HCT116 (cell line): ENCODE measurements at regions not wholly inside any gene's neighbourhood (a gene's known extent, or its start where the extent isn't known, plus 50 kb on each side); places are given as distances from the start of the nearest gene placed in this dataset.

Source experiments
- ATAC-seq: fragments of 200-7000 bp; cut with Tn5 transposase; 2 replicates; pipeline ENCODE4 v1.9.1; 2020; ENCODE audit warnings: mild to moderate bottlenecking, moderate library complexity
- BruUV-seq: library from RNA; stranded (reverse); fragments of 400-500 nt; replicated peaks from 2 replicates; lab custom pipeline; 2021; lab: Mats Ljungman, UMichigan
- CTCF ChIA-PET: fragments of 300-600 bp; sonication (Branson Sonifier 250); formaldehyde crosslinking; loops from one replicate; lab custom pipeline; 2021; ENCODE audit warnings: antibody characterized with exemption; lab: Charles Lee
- POLR2A ChIA-PET: fragments of 300-600, 350-600 bp; sonication (Branson Sonifier 250); formaldehyde crosslinking; loops from one replicate; lab custom pipeline; 2021; ENCODE audit warnings: antibody characterized with exemption; lab: Charles Lee
- RAD21 ChIA-PET, 2 experiments: fragments of 300-600 bp; sonication (Branson Sonifier 250); formaldehyde crosslinking; loops; one replicate each; lab custom pipeline; 2023; ENCODE audit warnings: low total read pairs in 2 of 2; ENCODE audit not compliant: uncharacterized antibody in 2 of 2, unreplicated experiment in 2 of 2, low non-redundant PET in 1 of 2; lab: Charles Lee
- DNase-seq: peaks from one replicate; pipeline ENCODE4 v3.0.0-alpha.2; 2010; ENCODE audit warnings: low read depth, low spot score
- H2AFZ ChIP-seq: fragments of 200-600 bp; shearing (Covaris generic), sonication (generic); 2 replicates; pipeline ENCODE4 v1.6.1; 2017; ENCODE audit warnings: low read depth, mixed run types, mixed read lengths, antibody characterized with exemption, low read length; ENCODE audit not compliant: poor library complexity, severe bottlenecking
- H3K27ac ChIP-seq: 2 replicates; pipeline ENCODE4 v1.5.1; 2012; ENCODE audit warnings: low read depth, low read length
- H3K27me3 ChIP-seq: fragments of 200-600 bp; sonication (generic); 2 replicates; pipeline ENCODE4 v1.6.1; 2016; ENCODE audit warnings: mixed run types, low read length, mixed read lengths; ENCODE audit not compliant: insufficient read depth
- H3K36me3 ChIP-seq, 2 experiments: fragments of 200-500 bp in 1 of 2; fragments of 200-600 bp in 1 of 2; sonication (Bioruptor generic) in 1 of 2; sonication (generic) in 1 of 2; 2 replicates each; pipeline versions ENCODE4 v1.5.1 to v1.6.1; 2014 to 2016; ENCODE audit warnings: low read length in 2 of 2, inconsistent platforms in 1 of 2, mixed read lengths in 1 of 2, mixed run types in 1 of 2; ENCODE audit not compliant: insufficient read depth in 2 of 2, control insufficient read depth in 1 of 2
- H3K4me1 ChIP-seq, 2 experiments: fragments of 200-600 bp in 1 of 2; sonication (generic) in 1 of 2; 2 replicates each; pipeline versions ENCODE4 v1.5.1 to v1.6.1; 2012 to 2017; ENCODE audit warnings: low read length in 2 of 2, inconsistent platforms in 1 of 2, mild to moderate bottlenecking in 1 of 2, mixed read lengths in 1 of 2, mixed run types in 1 of 2, moderate library complexity in 1 of 2; ENCODE audit not compliant: insufficient read depth in 2 of 2, control insufficient read depth in 1 of 2
- H3K4me2 ChIP-seq: fragments of 200-600 bp; sonication (generic); 2 replicates; pipeline ENCODE4 v1.6.1; 2017; ENCODE audit warnings: mixed run types, low read length, mixed read lengths
- H3K4me3 ChIP-seq, 2 experiments: fragments of 200-600 bp in 1 of 2; sonication (generic) in 1 of 2; replicated peaks in 1 of 2; 2 replicates each; pipeline ENCODE4 v1.5.1; 2011 to 2016; ENCODE audit warnings: low read length in 2 of 2, control low read depth in 1 of 2, low read depth in 1 of 2, mild to moderate bottlenecking in 1 of 2, mixed read lengths in 1 of 2, mixed run types in 1 of 2
- H3K79me2 ChIP-seq: fragments of 200-600 bp; sonication (generic); 2 replicates; pipeline ENCODE4 v1.6.1; 2017; ENCODE audit warnings: mild to moderate bottlenecking, mixed run types, low read length, moderate library complexity, mixed read lengths; ENCODE audit not compliant: insufficient read depth
- H3K9ac ChIP-seq: fragments of 200-600 bp; sonication (generic); 2 replicates; pipeline ENCODE4 v1.6.1; 2016; ENCODE audit warnings: low read length, mixed read lengths
- H3K9me2 ChIP-seq: fragments of 200-600 bp; sonication (generic), shearing (Covaris generic); 2 replicates; pipeline ENCODE4 v1.6.1; 2017; ENCODE audit warnings: mixed run types, mild to moderate bottlenecking, moderate library complexity; ENCODE audit not compliant: insufficient read depth
- H3K9me3 ChIP-seq, 2 experiments: fragments of 200-500 bp in 1 of 2; fragments of 200-600 bp in 1 of 2; sonication (Bioruptor generic) in 1 of 2; sonication (generic) in 1 of 2; 2 replicates each; pipeline ENCODE4 v1.6.1; 2014 to 2017; ENCODE audit warnings: low read length in 2 of 2, mixed read lengths in 2 of 2, inconsistent platforms in 1 of 2, low read depth in 1 of 2, mild to moderate bottlenecking in 1 of 2, mixed run types in 1 of 2, moderate library complexity in 1 of 2; ENCODE audit not compliant: control insufficient read depth in 1 of 2, insufficient read depth in 1 of 2
- H4K20me1 ChIP-seq: fragments of 200-600 bp; sonication (generic), shearing (Covaris generic); 2 replicates; pipeline ENCODE4 v1.6.1; 2017; ENCODE audit warnings: mixed run types, mild to moderate bottlenecking, moderate library complexity; ENCODE audit not compliant: insufficient read depth
- ATF3 ChIP-seq: IDR thresholded peaks from 2 replicates; pipeline ENCODE4 v1.6.1; 2012
- CBX3 ChIP-seq: IDR thresholded peaks from 2 replicates; pipeline ENCODE4 v1.6.1; 2012; ENCODE audit warnings: low read depth
- CEBPB ChIP-seq: IDR thresholded peaks from 2 replicates; pipeline ENCODE4 v1.6.1; 2012; ENCODE audit warnings: low read depth
- CTCF ChIP-seq, 3 experiments: fragments of 200-600 bp in 1 of 3; sonication (generic) in 1 of 3; IDR thresholded peaks in 2 of 3; conservative IDR thresholded peaks in 1 of 3; 2 replicates each; pipeline ENCODE4 v1.5.1; 2012 to 2017; ENCODE audit warnings: low read depth in 2 of 3, low read length in 2 of 3, antibody characterized with exemption in 1 of 3, borderline replicate concordance in 1 of 3, control low read depth in 1 of 3, mild to moderate bottlenecking in 1 of 3, mixed read lengths in 1 of 3, mixed run types in 1 of 3, moderate library complexity in 1 of 3; ENCODE audit not compliant: insufficient read depth in 1 of 3
- EGR1 ChIP-seq: IDR thresholded peaks from 2 replicates; pipeline ENCODE4 v1.6.1; 2012; ENCODE audit warnings: low read depth
- EZH2 ChIP-seq: fragments of 200-600 bp; sonication (generic); IDR thresholded peaks from 2 replicates; pipeline ENCODE4 v1.6.1; 2017; ENCODE audit warnings: antibody characterized with exemption, mixed run types
- EZH2phosphoT487 ChIP-seq: fragments of 200-600 bp; IDR thresholded peaks from 2 replicates; pipeline ENCODE4 v1.6.1; 2018; ENCODE audit warnings: antibody characterized with exemption, borderline replicate concordance
- FOSL1 ChIP-seq: IDR thresholded peaks from 2 replicates; pipeline ENCODE4 v1.6.1; 2012; ENCODE audit warnings: low read depth
- JUND ChIP-seq: IDR thresholded peaks from 2 replicates; pipeline ENCODE4 v1.6.1; 2012
- POLR2A ChIP-seq: IDR thresholded peaks from 2 replicates; pipeline ENCODE4 v1.7.0; 2011; ENCODE audit warnings: borderline replicate concordance; ENCODE audit not compliant: insufficient read depth, insufficient read length; ENCODE audit errors: extremely low read depth
- RAD21 ChIP-seq: IDR thresholded peaks from 2 replicates; pipeline ENCODE4 v1.6.1; 2012; ENCODE audit warnings: low read depth, mild to moderate bottlenecking
- REST ChIP-seq: IDR thresholded peaks from 2 replicates; pipeline ENCODE4 v1.6.1; 2012; ENCODE audit warnings: low read depth
- SIN3A ChIP-seq: IDR thresholded peaks from 2 replicates; pipeline ENCODE4 v1.6.1; 2012; ENCODE audit warnings: low read depth
- SP1 ChIP-seq: IDR thresholded peaks from 2 replicates; pipeline ENCODE4 v1.6.1; 2012; ENCODE audit warnings: low read depth
- SRF ChIP-seq: IDR thresholded peaks from 2 replicates; pipeline ENCODE4 v1.6.1; 2012; ENCODE audit warnings: low read depth
- YY1 ChIP-seq: IDR thresholded peaks from 2 replicates; pipeline ENCODE4 v1.6.1; 2011; ENCODE audit warnings: low read length, low read depth, moderate library complexity, mild to moderate bottlenecking; ENCODE audit not compliant: insufficient replicate concordance; ENCODE audit errors: extremely low read depth
- ZFX ChIP-seq: fragments of 450-650 bp; IDR thresholded peaks from 2 replicates; pipeline ENCODE4 v1.6.1; 2017
- intact Hi-C: fragments of 100-400 bp; cut with micrococcal nuclease; formaldehyde crosslinking; loops from 2 replicates; pipeline ENCODE4 v1.10.0; 2022

GRCh38 chr3:180378496-180378895 lies 223.5 kb upstream of the TTC14 start:
- Histone ChIP-seq H3K27me3 (peaks cover 3% of the 10 kb centered on the region; the same call in 1 of the 2 replicates), H3K4me3 (no peak overlapping the region), H3K36me3 (no peaks in the 10 kb centered on the region), H3K9me3 (no peaks in the 10 kb centered on the region), H4K20me1 (no peaks in the 10 kb centered on the region), H2AFZ (no peak overlapping the region), H3K4me2 (no peak overlapping the region), H3K79me2 (no peaks in the 10 kb centered on the region), H3K9me2 (no peaks in the 10 kb centered on the region), H3K27ac (no peak overlapping the region), H3K9ac (no peak overlapping the region), H3K4me1 (no peaks in the 10 kb centered on the region)
- ATAC-seq (no peak), DNase-seq (no peak)
- no TSS peak for BruUV-seq
- TF ChIP-seq SIN3A (no peak), CEBPB (no peak), YY1 (no peak), FOSL1 (no peak), EZH2phosphoT487 (no peak), CBX3 (no peak), RAD21 (no peak), SP1 (no peak)
- CTCF ChIA-PET: no interaction called here
- POLR2A ChIA-PET: no interaction called here
- RAD21 ChIA-PET: no interaction called here
- intact Hi-C loops: no loop called here

GRCh38 chr3:180382638-180383180 lies 219.3 kb upstream of the TTC14 start:
- Histone ChIP-seq H2AFZ (no peak overlapping the region), H3K9ac (no peak overlapping the region), H3K36me3 (no peaks in the 10 kb centered on the region), H3K79me2 (no peaks in the 10 kb centered on the region), H4K20me1 (no peaks in the 10 kb centered on the region), H3K27me3 (no peaks in the 10 kb centered on the region; the same call in none of the 2 replicates), H3K9me2 (no peaks in the 10 kb centered on the region), H3K9me3 (no peaks in the 10 kb centered on the region), H3K4me1 (no peaks in the 10 kb centered on the region), H3K27ac (no peak overlapping the region), H3K4me3 (no peak overlapping the region), H3K4me2 (no peak overlapping the region)
- ChIA-PET CTCF (no interaction called here), POLR2A (no interaction called here), RAD21 (no interaction called here)
- DNase-seq (no peak), ATAC-seq (no peak)
- BruUV-seq: no TSS peak
- intact Hi-C loops: no loop called here
- TF ChIP-seq EZH2 (no peak), CTCF (IDR thresholded peaks at IDR 0.05 in 2 of 3, conservative IDR thresholded peaks at IDR 0.05 in 1 of 3; ENCODE audit: borderline replicate concordance in 1 of 3, insufficient read depth in 1 of 3, low read depth in 2 of 3, low read length in 2 of 3) (no peak), SRF (no peak), CEBPB (no peak), POLR2A (no peak), ZFX (no peak), JUND (no peak), CBX3 (no peak), EGR1 (no peak), YY1 (no peak), REST (no peak), ATF3 (no peak), SP1 (no peak), EZH2phosphoT487 (no peak), FOSL1 (no peak)
